ENCODE measurements at regions not wholly inside any gene's neighbourhood (a gene's known extent, or its start where the extent isn't known, plus 50 kb on each side); places are given as distances from the start of the nearest gene placed in this dataset.

DNA sequence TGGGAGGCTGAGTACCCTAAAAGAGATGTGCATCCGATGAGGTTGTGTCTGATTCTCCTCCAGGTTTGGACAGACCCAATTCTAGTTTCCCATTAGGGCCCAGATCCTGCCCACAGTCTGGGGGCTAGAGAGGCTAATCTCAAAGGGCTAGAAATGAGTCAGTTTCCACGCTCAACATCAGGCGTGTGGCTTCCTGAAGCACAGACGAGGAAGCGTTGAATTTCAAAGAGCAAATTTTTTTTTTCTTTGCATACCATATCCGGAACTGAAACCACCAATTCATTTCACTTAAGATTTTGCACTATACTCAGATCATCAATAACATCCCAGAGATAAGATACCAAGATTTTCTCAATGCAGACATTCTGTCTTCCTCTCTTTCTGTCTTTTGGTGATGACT is 173.8 kb upstream of the BCL6 start:
- no peak overlapping the region for H3K27ac ChIP-seq
- TF ChIP-seq, protein P1, sequence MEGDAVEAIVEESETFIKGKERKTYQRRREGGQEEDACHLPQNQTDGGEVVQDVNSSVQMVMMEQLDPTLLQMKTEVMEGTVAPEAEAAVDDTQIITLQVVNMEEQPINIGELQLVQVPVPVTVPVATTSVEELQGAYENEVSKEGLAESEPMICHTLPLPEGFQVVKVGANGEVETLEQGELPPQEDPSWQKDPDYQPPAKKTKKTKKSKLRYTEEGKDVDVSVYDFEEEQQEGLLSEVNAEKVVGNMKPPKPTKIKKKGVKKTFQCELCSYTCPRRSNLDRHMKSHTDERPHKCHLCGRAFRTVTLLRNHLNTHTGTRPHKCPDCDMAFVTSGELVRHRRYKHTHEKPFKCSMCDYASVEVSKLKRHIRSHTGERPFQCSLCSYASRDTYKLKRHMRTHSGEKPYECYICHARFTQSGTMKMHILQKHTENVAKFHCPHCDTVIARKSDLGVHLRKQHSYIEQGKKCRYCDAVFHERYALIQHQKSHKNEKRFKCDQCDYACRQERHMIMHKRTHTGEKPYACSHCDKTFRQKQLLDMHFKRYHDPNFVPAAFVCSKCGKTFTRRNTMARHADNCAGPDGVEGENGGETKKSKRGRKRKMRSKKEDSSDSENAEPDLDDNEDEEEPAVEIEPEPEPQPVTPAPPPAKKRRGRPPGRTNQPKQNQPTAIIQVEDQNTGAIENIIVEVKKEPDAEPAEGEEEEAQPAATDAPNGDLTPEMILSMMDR (conservative IDR thresholded peaks at IDR 0.05) = no peak

DNA sequence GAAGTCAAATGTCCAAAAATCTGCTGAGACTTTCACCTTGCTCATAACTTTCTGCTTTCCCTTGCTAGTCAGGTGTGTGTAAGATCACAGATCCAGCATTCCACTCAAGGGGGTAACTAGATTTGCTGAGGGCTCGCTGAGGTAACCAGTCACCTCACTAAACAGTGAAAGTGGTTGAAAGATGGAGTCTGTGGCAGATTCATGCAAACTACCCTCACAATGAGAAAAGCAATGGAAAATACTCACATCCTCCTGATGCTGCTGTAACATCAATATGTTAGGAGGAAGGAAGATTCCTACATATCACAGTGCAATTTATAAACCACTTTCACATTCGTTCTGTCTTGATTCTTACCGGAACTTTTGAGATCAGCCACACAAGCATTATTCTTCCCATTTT is 174.3 kb upstream of the BCL6 start:
- H3K27ac ChIP-seq = no peak overlapping the region
- TF ChIP-seq, protein P1 (conservative IDR thresholded peaks at IDR 0.05) = no peak

DNA sequence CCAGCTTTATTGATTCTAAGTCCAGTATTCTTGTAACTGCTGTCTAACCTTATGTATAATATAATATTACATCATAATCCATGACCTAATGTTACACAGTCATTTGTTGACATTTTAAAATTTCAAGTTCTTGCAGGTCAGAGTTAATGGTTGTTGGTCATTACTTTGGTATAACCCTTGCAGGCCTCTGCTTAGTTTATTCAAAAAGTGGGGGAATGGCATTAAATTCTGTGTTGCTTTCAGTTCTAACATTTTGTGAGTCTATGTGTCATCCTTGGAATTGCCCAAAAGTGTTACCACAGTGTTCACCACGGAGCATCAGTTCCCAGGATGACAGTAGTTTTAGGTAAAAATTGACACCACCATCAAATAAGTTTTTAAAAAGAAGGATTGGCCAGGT is 174.8 kb upstream of the BCL6 start:
- TF ChIP-seq, protein P1 (conservative IDR thresholded peaks at IDR 0.05) = no peak
- H3K27ac ChIP-seq = no peak overlapping the region

DNA sequence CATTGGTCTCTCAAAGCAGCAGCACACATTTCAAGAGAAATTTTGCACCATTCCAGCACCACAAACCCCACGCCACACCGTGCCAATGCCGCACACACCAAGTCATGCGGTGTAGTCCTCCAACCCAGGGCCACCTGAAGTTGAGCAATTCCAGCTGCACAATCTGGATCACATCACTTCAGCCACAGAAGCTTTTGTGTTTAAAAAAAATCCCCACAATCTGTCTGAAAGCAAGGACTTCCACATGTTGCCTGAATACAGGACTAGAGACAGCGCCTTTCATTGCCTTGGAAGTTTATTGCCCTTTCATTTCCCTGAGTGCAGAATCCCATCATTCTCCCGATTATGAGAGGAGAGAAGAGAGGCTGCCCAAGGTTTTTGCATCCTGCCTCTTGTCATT is 175.6 kb upstream of the BCL6 start:
- H3K27ac ChIP-seq = no peak overlapping the region
- TF ChIP-seq, protein P1 (conservative IDR thresholded peaks at IDR 0.05) = no peak

DNA sequence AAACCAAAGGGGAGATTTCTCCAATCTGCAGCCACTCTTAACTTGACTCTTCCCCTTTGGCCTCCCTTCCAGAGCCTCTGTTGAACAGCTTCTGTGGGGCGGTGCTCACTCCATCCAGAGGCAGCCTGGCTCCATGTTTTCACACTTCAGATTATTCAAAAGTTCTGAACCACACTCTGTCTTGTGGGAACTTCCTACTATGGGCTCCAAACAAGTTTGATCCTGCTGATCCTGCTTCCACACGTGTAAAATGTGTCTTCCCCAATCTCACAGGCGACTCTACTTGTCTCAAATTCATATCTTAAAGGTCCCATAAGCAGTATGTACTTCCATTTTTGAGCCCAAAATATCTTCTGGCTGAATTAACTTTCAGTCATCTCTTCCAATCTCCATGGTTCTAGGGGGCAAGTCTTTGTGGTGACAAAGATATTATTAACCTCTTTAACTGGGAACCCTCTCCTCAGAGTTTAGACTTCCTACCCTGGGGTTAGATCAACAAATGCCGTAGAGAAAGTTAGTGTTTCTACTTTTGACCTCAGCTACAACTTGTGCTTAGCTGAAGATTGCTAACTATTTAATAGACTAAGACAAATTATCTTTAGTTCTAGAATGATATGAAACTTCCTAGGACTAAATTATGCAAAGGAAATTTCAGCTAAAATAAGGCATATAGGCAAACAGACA is 176.3 kb upstream of the BCL6 start:
- TF ChIP-seq, protein P1 (conservative IDR thresholded peaks at IDR 0.05) = no peak
- no peak overlapping the region for H3K27ac ChIP-seq

DNA sequence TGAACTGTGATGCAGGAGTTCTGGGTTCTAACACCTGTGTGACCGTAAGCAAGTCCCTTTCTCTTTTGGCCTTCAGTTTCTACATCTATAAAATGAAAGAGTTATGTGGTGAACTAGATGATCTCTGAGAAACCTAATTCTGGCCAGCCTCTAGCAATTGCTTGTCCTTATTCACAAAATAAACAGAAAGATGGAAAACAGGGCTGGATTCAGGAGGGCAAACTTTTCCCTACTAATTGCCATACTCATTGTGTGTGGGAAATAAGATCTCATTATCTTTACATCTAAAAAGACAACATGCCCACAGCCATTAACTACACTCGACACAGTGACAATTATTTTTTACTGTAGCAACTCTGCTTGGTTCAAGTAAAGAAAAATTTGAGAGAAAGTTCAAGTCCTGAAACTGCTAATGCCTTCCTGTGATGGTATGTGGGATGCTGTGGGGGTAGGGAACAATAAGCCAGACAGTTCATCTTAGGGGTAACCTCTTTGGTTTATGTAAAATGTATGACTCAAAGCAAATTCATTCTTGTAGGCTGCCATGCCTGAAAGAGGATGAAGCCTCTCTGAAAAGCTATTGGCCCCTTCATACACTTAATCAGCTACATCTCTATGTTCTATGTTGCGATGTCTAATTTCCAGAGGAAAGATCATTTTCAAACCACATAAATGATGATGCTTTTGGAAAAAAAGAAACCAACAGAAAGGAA is 177.6 kb upstream of the BCL6 start:
- TF ChIP-seq, protein P1 (conservative IDR thresholded peaks at IDR 0.05) = no peak
- H3K27ac ChIP-seq = no peak overlapping the region

DNA sequence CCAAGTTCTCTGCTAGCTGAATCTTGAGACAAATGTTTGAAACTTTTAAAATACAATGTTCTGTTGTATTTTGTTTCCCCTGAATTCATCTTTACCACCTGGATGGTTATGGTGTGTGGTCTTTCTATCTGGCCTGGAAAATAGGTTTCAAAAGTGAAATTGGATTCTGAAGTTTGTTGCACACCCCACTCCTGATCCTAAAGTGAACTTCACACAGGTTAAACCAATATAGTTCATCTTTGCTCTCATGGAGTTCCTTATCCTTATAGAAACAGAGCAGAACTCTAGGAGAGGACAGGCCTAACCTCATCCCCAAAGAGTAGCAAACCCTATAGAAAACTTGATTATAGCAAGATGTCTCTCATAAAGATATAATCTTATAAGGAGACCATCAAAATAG is 179.4 kb upstream of the BCL6 start:
- no peak overlapping the region for H3K27ac ChIP-seq
- TF ChIP-seq, protein P1 (conservative IDR thresholded peaks at IDR 0.05) = no peak

Measured in VCaP (cell line).